ENCODE measurements at regions not wholly inside any gene's neighbourhood (a gene's known extent, or its start where the extent isn't known, plus 50 kb on each side); places are given as distances from the start of the nearest gene placed in this dataset.
A peak's percentile ranks its signal among the peaks of the same experiment; 100 is the strongest.

GRCh38 chr11:130641876-130642275 lies 193.4 kb downstream of the ADAMTS15 start:
- no peak for DNase-seq (ENCODE audit: low read depth)

GRCh38 chr11:130642994-130643393 lies 194.5 kb downstream of the ADAMTS15 start:
- no peak for DNase-seq (ENCODE audit: low read depth)

- no peak for DNase-seq (ENCODE audit: low read depth)
Observed at GRCh38 chr11:130644187-130644586, 195.7 kb downstream of the ADAMTS15 start.

GRCh38 chr11:130645164-130645842 lies 196.9 kb downstream of the ADAMTS15 start:
- DNase-seq (ENCODE audit: low read depth), result no peak

- DNase-seq (ENCODE audit: low read depth), result no peak
Observed at GRCh38 chr11:130645843-130646197, 197.4 kb downstream of the ADAMTS15 start.

- DNase-seq (ENCODE audit: low read depth), result no peak
Observed at GRCh38 chr11:130646881-130647280, 198.4 kb downstream of the ADAMTS15 start.

GRCh38 chr11:130647371-130647770 lies 198.9 kb downstream of the ADAMTS15 start:
- DNase-seq (ENCODE audit: low read depth), result no peak

GRCh38 chr11:130649801-130650200 lies 201.4 kb downstream of the ADAMTS15 start:
- DNase-seq (ENCODE audit: low read depth), result peak; percentile 40

- peak; percentile 17 for DNase-seq (ENCODE audit: low read depth)
Observed at GRCh38 chr11:130650456-130651030, 202.1 kb downstream of the ADAMTS15 start.

GRCh38 chr11:130651066-130651855 lies 202.8 kb downstream of the ADAMTS15 start:
- DNase-seq (ENCODE audit: low read depth), result no peak

- peak; percentile 99 for DNase-seq (ENCODE audit: low read depth)
Observed at GRCh38 chr11:130652671-130653335, 204.4 kb downstream of the ADAMTS15 start.

- peak; percentile 90 for DNase-seq (ENCODE audit: low read depth)
Observed at GRCh38 chr11:130653838-130654636, 205.6 kb downstream of the ADAMTS15 start.

- DNase-seq (ENCODE audit: low read depth), result no peak
Observed at GRCh38 chr11:130655300-130655699, 206.9 kb downstream of the ADAMTS15 start.

- DNase-seq (ENCODE audit: low read depth), result peak; percentile 21
Observed at GRCh38 chr11:130666781-130667251, 218.4 kb downstream of the ADAMTS15 start.

- no peak for DNase-seq (ENCODE audit: low read depth)
Observed at GRCh38 chr11:130668751-130669150, 220.3 kb downstream of the ADAMTS15 start.

- no peak for DNase-seq (ENCODE audit: low read depth)
Observed at GRCh38 chr11:130670200-130670599, 221.8 kb downstream of the ADAMTS15 start.

- DNase-seq (ENCODE audit: low read depth), result peak; percentile 90
Observed at GRCh38 chr11:130671801-130672700, 223.6 kb downstream of the ADAMTS15 start.

GRCh38 chr11:130672911-130673310 lies 224.5 kb downstream of the ADAMTS15 start:
- DNase-seq (ENCODE audit: low read depth), result no peak

- DNase-seq (ENCODE audit: low read depth), result no peak
Observed at GRCh38 chr11:130673698-130674097, 225.3 kb downstream of the ADAMTS15 start.

- DNase-seq (ENCODE audit: low read depth), result peak; percentile 25
Observed at GRCh38 chr11:130674686-130675308, 226.4 kb downstream of the ADAMTS15 start.

All from fibroblast of gingiva (primary cell).